Ovary (tissue), 3 donors: ENCODE measurements at regions not wholly inside any gene's neighbourhood (a gene's known extent, or its start where the extent isn't known, plus 50 kb on each side); places are given as distances from the start of the nearest gene placed in this dataset.

ENCODE experiments used
- CTCF ChIP-seq, 3 donors: fragments of 450-650 bp in 2 of 3; fragments of 200-600 bp in 1 of 3; IDR thresholded peaks; one replicate each; pipeline versions ENCODE4 v1.5.1 to v1.8.0; 2016 to 2022; ENCODE audit warnings: antibody characterized with exemption in 3 of 3, mild to moderate bottlenecking in 1 of 3
- EP300 ChIP-seq: sonication (generic); formaldehyde crosslinking; IDR thresholded peaks from one replicate; pipeline ENCODE4 v1.6.1; 2017; ENCODE audit warnings: antibody characterized with exemption
- donor health status: DM: no; HTN: no; CAD: no.

GRCh38 chr12:90757957-90758356, 197.0 kb downstream of the CCER1 start:
- TF ChIP-seq CTCF (IDR thresholded peaks at IDR 0.05) (no peak), EP300 (no peak)
